GM23248 (cell line): ENCODE measurements at regions not wholly inside any gene's neighbourhood (a gene's known extent, or its start where the extent isn't known, plus 50 kb on each side); places are given as distances from the start of the nearest gene placed in this dataset.

Source experiments
- EZH2 ChIP-seq: fragments of 200-600 bp; sonication (generic); IDR thresholded peaks from 2 replicates; pipeline ENCODE4 v1.6.1; 2018; ENCODE audit warnings: antibody characterized with exemption, mild to moderate bottlenecking; ENCODE audit not compliant: insufficient read depth, poor library complexity, severe bottlenecking
- EZH2phosphoT487 ChIP-seq: fragments of 200-600 bp; sonication (generic); IDR thresholded peaks from 2 replicates; pipeline ENCODE4 v1.6.1; 2018; ENCODE audit warnings: antibody characterized with exemption, moderate library complexity, mild to moderate bottlenecking, low read depth; ENCODE audit not compliant: insufficient read depth

GRCh38 chr15:79773128-79773527 is 123.7 kb downstream of the MTHFS start:
- TF ChIP-seq EZH2 (no peak), EZH2phosphoT487 (no peak)
